D721Med (cell line): ENCODE measurements at regions not wholly inside any gene's neighbourhood (a gene's known extent, or its start where the extent isn't known, plus 50 kb on each side); places are given as distances from the start of the nearest gene placed in this dataset.

ENCODE experiments used
- DNase-seq: peaks from one replicate; pipeline ENCODE4 v3.0.0; 2011; ENCODE audit warnings: low spot score; ENCODE audit not compliant: insufficient read length
- FAIRE-seq: peaks from 2 replicates; lab custom pipeline; 2011; peaks lifted over from hg19 to GRCh38; lab: Jason Lieb, UNC
- TF ChIP-seq, protein P1 (sequence below): IDR thresholded peaks from 2 replicates; pipeline ENCODE4 v1.5.1; 2012; ENCODE audit warnings: mild to moderate bottlenecking, control low read depth; ENCODE audit not compliant: insufficient read depth; ENCODE audit errors: missing control alignments

DNA sequence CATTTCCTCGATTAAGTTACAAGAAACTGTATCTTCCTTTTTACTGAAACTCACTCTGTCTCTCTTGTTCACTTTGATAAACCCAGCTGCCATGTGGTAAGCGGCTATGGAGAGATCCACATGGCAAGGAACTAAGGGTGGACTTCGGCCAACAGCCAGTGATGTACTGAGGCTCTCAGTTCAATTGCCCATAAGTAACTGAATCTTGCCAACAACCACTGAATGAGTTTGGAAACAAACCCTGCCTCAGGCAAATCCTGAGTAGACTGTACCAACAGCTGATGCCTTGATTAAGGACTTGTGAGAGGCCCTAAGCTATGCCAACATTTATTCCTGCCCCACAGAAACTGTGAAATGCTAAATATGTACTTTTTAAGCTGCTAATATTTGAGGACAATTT lies 433.5 kb downstream of the PLOD2 start:
- DNase-seq (no peak), FAIRE-seq (no peak)
- TF ChIP-seq, protein P1, sequence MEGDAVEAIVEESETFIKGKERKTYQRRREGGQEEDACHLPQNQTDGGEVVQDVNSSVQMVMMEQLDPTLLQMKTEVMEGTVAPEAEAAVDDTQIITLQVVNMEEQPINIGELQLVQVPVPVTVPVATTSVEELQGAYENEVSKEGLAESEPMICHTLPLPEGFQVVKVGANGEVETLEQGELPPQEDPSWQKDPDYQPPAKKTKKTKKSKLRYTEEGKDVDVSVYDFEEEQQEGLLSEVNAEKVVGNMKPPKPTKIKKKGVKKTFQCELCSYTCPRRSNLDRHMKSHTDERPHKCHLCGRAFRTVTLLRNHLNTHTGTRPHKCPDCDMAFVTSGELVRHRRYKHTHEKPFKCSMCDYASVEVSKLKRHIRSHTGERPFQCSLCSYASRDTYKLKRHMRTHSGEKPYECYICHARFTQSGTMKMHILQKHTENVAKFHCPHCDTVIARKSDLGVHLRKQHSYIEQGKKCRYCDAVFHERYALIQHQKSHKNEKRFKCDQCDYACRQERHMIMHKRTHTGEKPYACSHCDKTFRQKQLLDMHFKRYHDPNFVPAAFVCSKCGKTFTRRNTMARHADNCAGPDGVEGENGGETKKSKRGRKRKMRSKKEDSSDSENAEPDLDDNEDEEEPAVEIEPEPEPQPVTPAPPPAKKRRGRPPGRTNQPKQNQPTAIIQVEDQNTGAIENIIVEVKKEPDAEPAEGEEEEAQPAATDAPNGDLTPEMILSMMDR, result no peak

DNA sequence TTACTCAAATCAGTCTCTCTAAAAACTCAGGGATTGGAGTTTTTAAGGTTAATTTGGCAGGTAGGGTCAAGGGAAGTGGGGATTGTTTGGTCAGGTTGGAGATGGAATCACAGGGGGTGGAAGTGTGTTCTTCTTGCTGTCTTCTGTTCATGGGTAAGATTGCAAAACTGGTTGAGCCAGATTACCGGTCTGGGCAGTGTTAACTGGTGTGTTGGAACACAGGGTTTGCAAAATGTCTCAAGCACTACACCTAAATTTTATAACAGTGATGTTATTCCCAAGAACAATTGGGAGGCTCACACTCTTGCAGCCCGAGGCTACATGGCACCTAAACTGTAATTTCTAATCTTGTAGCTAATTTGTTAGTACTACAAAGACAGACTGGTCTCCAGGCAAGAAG lies 425.4 kb downstream of the PLOD2 start:
- FAIRE-seq (no peak), DNase-seq (no peak)
- TF ChIP-seq, protein P1, result no peak

DNA sequence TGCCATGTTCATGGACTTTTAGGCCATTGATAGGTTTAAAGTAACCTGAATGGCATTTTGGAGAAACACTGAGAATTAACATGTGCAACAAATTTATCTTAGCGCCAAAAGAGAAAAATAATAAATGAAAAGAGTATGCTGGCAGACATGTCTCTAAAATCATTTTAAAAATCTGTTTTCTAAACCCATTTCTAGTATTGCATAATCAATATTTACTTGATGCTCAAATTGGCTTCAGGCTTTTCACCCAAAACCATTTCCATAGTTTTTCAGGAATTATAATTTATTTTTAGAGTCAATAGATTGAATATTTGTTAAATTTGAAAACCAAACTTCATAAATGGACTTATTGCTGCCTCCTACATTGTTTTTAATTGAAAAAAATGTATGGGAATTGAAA lies 423.0 kb downstream of the PLOD2 start:
- FAIRE-seq, result no peak
- TF ChIP-seq, protein P1, result no peak
- no peak for DNase-seq

DNA sequence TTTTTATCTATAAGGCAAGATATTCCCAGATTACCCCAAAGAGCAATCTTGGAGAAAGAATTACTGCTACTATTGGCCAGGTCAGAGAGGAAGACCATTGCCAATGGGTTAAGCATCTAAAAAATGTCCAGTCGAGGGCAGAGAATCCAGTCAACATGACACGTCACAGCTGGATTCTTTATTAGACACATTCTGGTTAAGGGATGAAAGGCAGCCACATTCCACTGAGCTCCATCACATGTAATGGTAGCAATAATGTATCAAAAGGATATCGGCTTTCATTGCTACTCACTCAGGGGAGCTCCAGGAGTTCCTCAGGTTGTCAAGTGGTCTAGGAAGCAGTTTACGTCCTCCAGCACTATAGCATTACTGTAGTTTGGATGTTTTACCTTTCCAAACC lies 421.1 kb downstream of the PLOD2 start:
- FAIRE-seq (no peak), DNase-seq (no peak)

DNA sequence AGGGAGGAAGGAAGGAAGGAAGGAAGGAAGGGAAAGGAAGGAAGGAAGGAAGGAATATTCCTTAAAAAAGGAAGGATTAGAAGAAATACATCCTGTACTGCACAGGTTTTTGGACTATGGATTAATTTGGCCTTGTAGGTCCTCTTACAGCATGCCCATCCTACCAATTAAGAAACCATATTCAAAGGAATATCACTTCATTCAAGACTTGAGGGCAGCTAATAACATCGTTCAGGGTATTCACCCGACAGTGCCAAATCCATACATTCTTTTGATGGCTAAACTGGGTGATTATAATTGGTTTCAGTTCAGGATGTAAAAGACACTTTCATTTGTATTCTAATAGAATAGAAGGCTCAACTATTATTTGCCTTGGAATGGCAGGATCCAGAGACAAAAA lies 410.3 kb downstream of the PLOD2 start:
- DNase-seq (no peak), FAIRE-seq (no peak)

More for the DNA sequence above, 421.1 kb downstream of the PLOD2 start:
- TF ChIP-seq, protein P1, result no peak

DNA sequence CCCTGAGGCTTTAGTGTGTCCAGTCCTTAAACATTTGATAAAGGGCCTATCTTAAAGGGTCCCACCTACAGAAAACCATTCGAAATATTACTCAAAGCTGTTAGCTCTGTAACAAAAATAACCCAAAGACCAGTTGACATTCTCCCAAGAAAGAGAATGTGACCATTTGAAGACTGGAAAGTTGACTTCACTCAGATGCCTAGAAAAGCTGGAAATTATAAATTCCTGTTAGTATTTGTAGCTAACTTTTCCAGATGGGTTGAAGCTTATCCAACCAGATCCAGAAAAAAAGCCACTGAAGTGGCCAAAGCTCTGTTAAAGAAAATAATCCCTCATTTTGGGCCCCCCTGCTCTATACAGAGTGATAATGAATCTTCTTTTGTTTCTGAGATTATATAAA lies 408.4 kb downstream of the PLOD2 start:
- FAIRE-seq (no peak), DNase-seq (no peak)
- TF ChIP-seq, protein P1, result no peak

More for the DNA sequence above, 410.3 kb downstream of the PLOD2 start:
- TF ChIP-seq, protein P1, result no peak

DNA sequence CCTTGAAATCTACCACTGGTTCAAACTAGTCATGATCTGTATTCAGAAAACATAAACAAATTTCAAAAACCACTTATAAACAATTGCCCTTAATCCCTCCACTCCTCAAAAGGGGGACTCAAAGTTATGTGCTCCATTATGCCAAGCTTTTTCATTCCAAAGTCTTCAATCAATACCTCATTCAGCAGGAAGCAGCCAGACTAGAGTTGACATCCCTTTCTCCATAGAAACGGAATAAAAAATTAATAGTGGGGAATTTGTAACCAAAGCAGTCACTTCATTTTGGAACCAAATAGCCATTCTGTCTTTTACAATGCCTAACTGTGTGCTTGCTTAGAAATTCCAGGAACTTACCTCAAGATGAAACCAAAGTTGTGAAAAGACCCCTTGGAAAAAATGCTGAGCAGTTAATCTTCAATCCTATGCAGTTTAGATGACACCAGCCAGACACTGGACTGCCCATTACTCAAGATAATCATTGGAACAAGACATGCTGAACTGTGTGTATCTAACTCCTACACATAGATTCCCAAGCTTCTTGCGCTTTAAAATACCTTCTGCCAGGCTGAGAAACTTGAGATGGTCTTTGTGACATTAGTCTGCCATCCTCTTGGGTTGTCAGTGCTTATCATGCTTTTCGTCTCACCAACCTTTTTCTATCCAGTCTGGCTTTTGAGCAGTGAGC lies 406.2 kb downstream of the PLOD2 start:
- TF ChIP-seq, protein P1, result no peak
- no peak for DNase-seq
- no peak for FAIRE-seq
